ENCODE measurements at regions not wholly inside any gene's neighbourhood (a gene's known extent, or its start where the extent isn't known, plus 50 kb on each side); places are given as distances from the start of the nearest gene placed in this dataset.

DNA sequence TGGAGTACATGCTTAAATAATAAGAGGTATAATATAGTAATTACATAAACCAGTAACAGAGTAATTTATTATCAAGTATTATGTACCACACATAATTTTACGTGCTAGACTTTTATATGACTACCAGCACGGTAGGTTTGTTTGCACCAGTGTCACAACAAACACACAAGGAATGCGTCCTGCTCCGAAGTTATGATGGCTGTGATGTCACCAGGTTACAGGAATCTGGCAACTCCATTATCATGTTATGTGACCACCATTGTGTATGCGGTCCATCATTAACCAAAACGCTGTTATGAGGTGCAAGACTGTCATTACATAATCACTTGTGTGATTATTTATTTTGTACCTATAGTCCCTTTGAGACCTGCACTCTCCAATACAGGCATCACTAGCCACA lies 235.2 kb upstream of the PMEPA1 start:
- Histone ChIP-seq H3K27ac (ENCODE audit: low read depth in 2 of 2, low read length in 2 of 2) (no peak overlapping the region), H3K4me3 (ENCODE audit: low read length in 3 of 3) (no peak overlapping the region), H3K27me3 (ENCODE audit: control insufficient read depth, insufficient read depth, low read length) (no peaks in the 10 kb centered on the region), H3K9me3 (ENCODE audit: control insufficient read depth in 2 of 3, insufficient read depth in 1 of 3, low read length in 3 of 3) (no peaks in the 10 kb centered on the region), H3K36me3 (ENCODE audit: control insufficient read depth in 2 of 3, insufficient read depth in 3 of 3, low read length in 3 of 3) (no peaks in the 10 kb centered on the region), H3K4me1 (ENCODE audit: control insufficient read depth in 2 of 3, insufficient read depth in 2 of 3, low read depth in 1 of 3, low read length in 3 of 3) (no peaks in the 10 kb centered on the region), H3K9ac (ENCODE audit: low read length in 3 of 3) (no peak overlapping the region)
- TF ChIP-seq, protein P1, sequence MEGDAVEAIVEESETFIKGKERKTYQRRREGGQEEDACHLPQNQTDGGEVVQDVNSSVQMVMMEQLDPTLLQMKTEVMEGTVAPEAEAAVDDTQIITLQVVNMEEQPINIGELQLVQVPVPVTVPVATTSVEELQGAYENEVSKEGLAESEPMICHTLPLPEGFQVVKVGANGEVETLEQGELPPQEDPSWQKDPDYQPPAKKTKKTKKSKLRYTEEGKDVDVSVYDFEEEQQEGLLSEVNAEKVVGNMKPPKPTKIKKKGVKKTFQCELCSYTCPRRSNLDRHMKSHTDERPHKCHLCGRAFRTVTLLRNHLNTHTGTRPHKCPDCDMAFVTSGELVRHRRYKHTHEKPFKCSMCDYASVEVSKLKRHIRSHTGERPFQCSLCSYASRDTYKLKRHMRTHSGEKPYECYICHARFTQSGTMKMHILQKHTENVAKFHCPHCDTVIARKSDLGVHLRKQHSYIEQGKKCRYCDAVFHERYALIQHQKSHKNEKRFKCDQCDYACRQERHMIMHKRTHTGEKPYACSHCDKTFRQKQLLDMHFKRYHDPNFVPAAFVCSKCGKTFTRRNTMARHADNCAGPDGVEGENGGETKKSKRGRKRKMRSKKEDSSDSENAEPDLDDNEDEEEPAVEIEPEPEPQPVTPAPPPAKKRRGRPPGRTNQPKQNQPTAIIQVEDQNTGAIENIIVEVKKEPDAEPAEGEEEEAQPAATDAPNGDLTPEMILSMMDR (IDR thresholded peaks at IDR 0.05; ENCODE audit: borderline replicate concordance, extremely low read depth, insufficient read depth) = no peak
- intact Hi-C loops (cut with DNase I) = no loop called here
- DNase-seq = no peak
- FAIRE-seq = no peak

DNA sequence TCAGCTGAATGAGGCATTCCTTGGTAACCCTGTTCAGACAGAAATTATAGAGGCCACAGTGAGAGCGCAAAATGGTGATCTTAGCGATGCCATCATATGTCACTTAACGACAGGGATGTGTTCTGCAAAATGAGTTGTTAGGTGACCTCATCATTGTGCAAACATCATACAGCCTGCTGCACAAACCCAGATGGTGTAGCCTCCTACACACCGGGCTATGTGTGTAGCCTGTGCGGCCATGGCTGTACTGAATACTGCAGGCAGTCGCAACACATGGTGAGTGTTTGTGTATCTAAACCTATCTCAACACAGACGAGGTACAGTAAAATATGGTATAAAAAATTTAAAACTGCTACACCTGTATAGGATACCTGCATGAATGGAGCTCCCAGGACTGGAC lies 234.1 kb upstream of the PMEPA1 start:
- no peak overlapping the region for H3K4me3 ChIP-seq (ENCODE audit: low read length in 3 of 3)
- intact Hi-C loops (cut with DNase I) = no loop called here

DNA sequence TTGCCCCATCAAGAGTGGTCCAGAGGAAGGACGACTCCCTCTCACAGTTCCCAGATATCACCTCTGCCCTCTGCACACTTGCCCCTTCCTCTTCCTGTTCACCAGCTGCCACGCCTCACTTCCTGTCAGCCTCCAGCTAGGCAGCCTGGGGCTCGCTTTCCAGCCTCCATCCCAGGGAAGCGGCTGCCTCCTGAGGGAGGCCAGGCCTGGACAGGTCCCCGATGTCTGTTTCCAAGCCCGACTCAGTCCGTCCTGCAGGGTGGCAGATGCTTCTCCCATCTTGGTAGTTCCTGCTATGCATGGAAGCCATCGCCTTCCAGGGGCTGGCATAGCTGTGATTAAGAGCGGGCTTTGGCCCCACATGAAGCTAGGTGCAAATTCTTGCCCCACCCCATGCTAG lies 233.5 kb upstream of the PMEPA1 start:
- Histone ChIP-seq H3K9ac (ENCODE audit: low read length in 3 of 3) (no peak overlapping the region), H3K27ac (ENCODE audit: low read depth in 2 of 2, low read length in 2 of 2) (no peak overlapping the region), H3K27me3 (ENCODE audit: control insufficient read depth, insufficient read depth, low read length) (no peaks in the 10 kb centered on the region), H3K9me3 (ENCODE audit: control insufficient read depth in 2 of 3, insufficient read depth in 1 of 3, low read length in 3 of 3) (no peaks in the 10 kb centered on the region), H3K4me3 (ENCODE audit: low read length in 3 of 3) (no peak overlapping the region), H3K36me3 (ENCODE audit: control insufficient read depth in 2 of 3, insufficient read depth in 3 of 3, low read length in 3 of 3) (no peaks in the 10 kb centered on the region), H3K4me1 (ENCODE audit: control insufficient read depth in 2 of 3, insufficient read depth in 2 of 3, low read depth in 1 of 3, low read length in 3 of 3) (no peaks in the 10 kb centered on the region)
- DNase-seq = no peak
- intact Hi-C loops (cut with DNase I) = no loop called here
- TF ChIP-seq, protein P1 (IDR thresholded peaks at IDR 0.05; ENCODE audit: borderline replicate concordance, extremely low read depth, insufficient read depth) = no peak
- FAIRE-seq = no peak

More for the DNA sequence above, 234.1 kb upstream of the PMEPA1 start:
- H3K27ac ChIP-seq (ENCODE audit: low read depth in 2 of 2, low read length in 2 of 2) = no peak overlapping the region
- no peaks in the 10 kb centered on the region for H3K36me3 ChIP-seq (ENCODE audit: control insufficient read depth in 2 of 3, insufficient read depth in 3 of 3, low read length in 3 of 3)
- FAIRE-seq (no peak), DNase-seq (no peak)
- H3K27me3 ChIP-seq (ENCODE audit: control insufficient read depth, insufficient read depth, low read length) = no peaks in the 10 kb centered on the region
- no peaks in the 10 kb centered on the region for H3K9me3 ChIP-seq (ENCODE audit: control insufficient read depth in 2 of 3, insufficient read depth in 1 of 3, low read length in 3 of 3)
- TF ChIP-seq, protein P1 (IDR thresholded peaks at IDR 0.05; ENCODE audit: borderline replicate concordance, extremely low read depth, insufficient read depth) = no peak
- no peaks in the 10 kb centered on the region for H3K4me1 ChIP-seq (ENCODE audit: control insufficient read depth in 2 of 3, insufficient read depth in 2 of 3, low read depth in 1 of 3, low read length in 3 of 3)
- H3K9ac ChIP-seq (ENCODE audit: low read length in 3 of 3) = no peak overlapping the region

Data from kidney (tissue), 13 donors.